GM23248 (cell line): ENCODE measurements at regions not wholly inside any gene's neighbourhood (a gene's known extent, or its start where the extent isn't known, plus 50 kb on each side); places are given as distances from the start of the nearest gene placed in this dataset.

Experiments used
- EZH2 ChIP-seq: fragments of 200-600 bp; sonication (generic); IDR thresholded peaks from 2 replicates; pipeline ENCODE4 v1.6.1; 2018; ENCODE audit warnings: antibody characterized with exemption, mild to moderate bottlenecking; ENCODE audit not compliant: insufficient read depth, poor library complexity, severe bottlenecking
- EZH2phosphoT487 ChIP-seq: fragments of 200-600 bp; sonication (generic); IDR thresholded peaks from 2 replicates; pipeline ENCODE4 v1.6.1; 2018; ENCODE audit warnings: antibody characterized with exemption, moderate library complexity, mild to moderate bottlenecking, low read depth; ENCODE audit not compliant: insufficient read depth

- TF ChIP-seq EZH2phosphoT487 (no peak), EZH2 (no peak)
Observed at GRCh38 chr16:55048745-55049144, 118.1 kb downstream of the IRX5 start.
